WTC11 (cell line): ENCODE measurements at regions not wholly inside any gene's neighbourhood (a gene's known extent, or its start where the extent isn't known, plus 50 kb on each side); places are given as distances from the start of the nearest gene placed in this dataset.

Experiments used
- ATAC-seq: fragments of 200-7000 bp; cut with Tn5 transposase; 2 replicates; pipeline ENCODE4 v1.10.0; 2021; ENCODE audit warnings: mild to moderate bottlenecking, moderate library complexity
- CTCF ChIA-PET: fragments of 300-600 bp; sonication (Branson Sonifier 250); formaldehyde crosslinking; loops from one replicate; lab custom pipeline; 2021; ENCODE audit warnings: antibody characterized with exemption; lab: Charles Lee
- POLR2A ChIA-PET: fragments of 350-600 bp; sonication (Branson Sonifier 250); formaldehyde crosslinking; loops from one replicate; lab custom pipeline; 2021; ENCODE audit warnings: antibody characterized with exemption; lab: Charles Lee
- DNase-seq: peaks from one replicate; pipeline ENCODE4 v3.0.0; 2021; ENCODE audit warnings: low spot score
- H3K27ac Mint-ChIP-seq: 2 replicates; pipeline ENCODE4 v1.8.0; 2021; ENCODE audit warnings: mixed read lengths
- H3K27me3 Mint-ChIP-seq: 2 replicates; pipeline ENCODE4 v1.8.0; 2021; ENCODE audit warnings: low read depth, mild to moderate bottlenecking, moderate library complexity, mixed read lengths
- H3K36me3 Mint-ChIP-seq: 2 replicates; pipeline ENCODE4 v1.8.0; 2021; ENCODE audit warnings: mixed read lengths
- H3K4me1 Mint-ChIP-seq: 2 replicates; pipeline ENCODE4 v1.8.0; 2022; ENCODE audit warnings: mixed read lengths
- H3K4me3 Mint-ChIP-seq: 2 replicates; pipeline ENCODE4 v1.8.0; 2021; ENCODE audit warnings: mild to moderate bottlenecking, moderate library complexity, mixed read lengths
- H3K9me3 Mint-ChIP-seq: 2 replicates; pipeline ENCODE4 v1.8.0; 2021; ENCODE audit warnings: mixed read lengths
- ESRRA ChIP-seq: sonication (generic); formaldehyde crosslinking; IDR thresholded peaks from 2 replicates; pipeline ENCODE4 v1.8.1; 2022; ENCODE audit warnings: mild to moderate bottlenecking, missing genetic modification reagents, borderline replicate concordance
- FOXP1 ChIP-seq: sonication (generic); formaldehyde crosslinking; IDR thresholded peaks from 2 replicates; pipeline ENCODE4 v1.8.0; 2022; ENCODE audit warnings: missing genetic modification reagents, mild to moderate bottlenecking, moderate library complexity, borderline replicate concordance
- HMGA2 ChIP-seq: fragments of 250-450 bp; sonication (Bioruptor Pico); IDR thresholded peaks from 2 replicates; pipeline ENCODE4 v1.4.0; 2021; ENCODE audit warnings: mild to moderate bottlenecking, moderate library complexity
- MAX ChIP-seq: sonication (generic); formaldehyde crosslinking; IDR thresholded peaks from 2 replicates; pipeline ENCODE4 v1.8.0; 2022; ENCODE audit warnings: mild to moderate bottlenecking, missing genetic modification reagents
- PRRX2 ChIP-seq: fragments of 250-450 bp; sonication (Bioruptor Pico); IDR thresholded peaks from 2 replicates; pipeline ENCODE4 v1.8.0; 2021; ENCODE audit warnings: mild to moderate bottlenecking
- RELA ChIP-seq: sonication (generic); formaldehyde crosslinking; IDR thresholded peaks from 2 replicates; pipeline ENCODE4 v1.8.1; 2022; ENCODE audit warnings: missing genetic modification reagents, mild to moderate bottlenecking, borderline replicate concordance
- RORB ChIP-seq: fragments of 250-450 bp; sonication (Bioruptor Pico); IDR thresholded peaks from 2 replicates; pipeline ENCODE4 v1.9.0; 2021; ENCODE audit warnings: mild to moderate bottlenecking
- ZBTB21 ChIP-seq: sonication (generic); formaldehyde crosslinking; IDR thresholded peaks from 2 replicates; pipeline ENCODE4 v1.8.1; 2023; ENCODE audit warnings: mild to moderate bottlenecking, missing genetic modification reagents, borderline replicate concordance
- TF ChIP-seq, protein P1 (sequence below): fragments of 250-450 bp; sonication (Bioruptor Pico); IDR thresholded peaks from 2 replicates; pipeline ENCODE4 v1.9.0; 2021; ENCODE audit warnings: moderate library complexity, mild to moderate bottlenecking, inconsistent platforms, borderline replicate concordance
- TF ChIP-seq, protein P2 (sequence below): sonication (generic); formaldehyde crosslinking; IDR thresholded peaks from 2 replicates; pipeline ENCODE4 v1.8.0; 2022; ENCODE audit warnings: mild to moderate bottlenecking, missing genetic modification reagents

DNA sequence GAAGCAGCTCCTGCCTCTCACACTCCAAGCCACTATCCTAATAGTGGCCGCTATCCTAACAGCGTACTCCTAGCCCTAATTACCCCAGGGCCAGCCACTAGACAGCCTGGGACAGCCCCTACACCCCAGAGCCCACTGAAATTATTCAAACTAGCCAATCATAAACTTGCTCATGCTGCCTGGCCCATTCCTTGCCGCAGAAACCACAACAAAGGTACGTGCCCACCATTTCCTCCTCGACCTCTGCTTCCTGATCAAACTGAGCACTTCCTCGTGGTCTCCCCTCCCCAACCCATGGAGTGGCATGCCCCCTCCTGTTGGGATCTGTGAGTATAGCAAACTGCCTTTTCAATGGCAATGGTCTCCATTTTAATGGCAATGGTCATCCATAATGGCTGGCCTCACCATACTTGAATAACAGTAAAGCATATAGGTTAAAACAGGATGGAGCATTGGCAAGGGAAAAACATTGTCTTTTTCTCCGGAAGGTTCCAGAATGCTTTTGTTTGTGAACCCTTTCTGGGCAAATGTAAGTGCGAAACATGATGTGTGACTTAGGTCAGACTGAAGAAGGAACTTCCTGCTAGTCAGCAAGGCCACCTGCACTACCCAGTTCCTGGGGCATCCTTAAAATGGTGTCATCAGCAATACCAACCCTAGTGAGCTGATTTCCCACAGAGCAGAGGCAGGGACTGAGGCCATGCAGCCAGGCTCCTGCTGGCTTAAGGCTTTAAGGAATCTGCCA lies 107.1 kb upstream of the ATP6AP2 start:
- H3K4me1 Mint-ChIP-seq, result peaks cover 50% of the 10 kb centered on the region
- ATAC-seq (no peak), DNase-seq (no peak)
- H3K27ac Mint-ChIP-seq, result peak overlapping the region; percentile 84; the same call in 1 of the 2 replicates
- TF ChIP-seq PRRX2 (CRISPR knock-in tag) (no peak), HMGA2 (CRISPR knock-in tag) (no peak), ESRRA (CRISPR knock-in tag) (no peak), MAX (0 out of 2 replicates have a peak, but pooled peaks have one; percentile 4), FOXP1 (CRISPR knock-in tag) (no peak), ZBTB21 (CRISPR knock-in tag) (0 out of 2 replicates have a peak, but pooled peaks have one; percentile 58)
- TF ChIP-seq, protein P1, sequence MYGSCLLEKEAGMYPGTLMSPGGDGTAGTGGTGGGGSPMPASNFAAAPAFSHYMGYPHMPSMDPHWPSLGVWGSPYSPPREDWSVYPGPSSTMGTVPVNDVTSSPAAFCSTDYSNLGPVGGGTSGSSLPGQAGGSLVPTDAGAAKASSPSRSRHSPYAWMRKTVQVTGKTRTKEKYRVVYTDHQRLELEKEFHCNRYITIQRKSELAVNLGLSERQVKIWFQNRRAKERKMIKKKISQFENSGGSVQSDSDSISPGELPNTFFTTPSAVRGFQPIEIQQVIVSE (CRISPR knock-in tag), result no peak
- TF ChIP-seq, protein P2, sequence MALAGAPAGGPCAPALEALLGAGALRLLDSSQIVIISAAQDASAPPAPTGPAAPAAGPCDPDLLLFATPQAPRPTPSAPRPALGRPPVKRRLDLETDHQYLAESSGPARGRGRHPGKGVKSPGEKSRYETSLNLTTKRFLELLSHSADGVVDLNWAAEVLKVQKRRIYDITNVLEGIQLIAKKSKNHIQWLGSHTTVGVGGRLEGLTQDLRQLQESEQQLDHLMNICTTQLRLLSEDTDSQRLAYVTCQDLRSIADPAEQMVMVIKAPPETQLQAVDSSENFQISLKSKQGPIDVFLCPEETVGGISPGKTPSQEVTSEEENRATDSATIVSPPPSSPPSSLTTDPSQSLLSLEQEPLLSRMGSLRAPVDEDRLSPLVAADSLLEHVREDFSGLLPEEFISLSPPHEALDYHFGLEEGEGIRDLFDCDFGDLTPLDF (CRISPR knock-in tag), result no peak
- H3K27me3 Mint-ChIP-seq, result peaks cover 7% of the 10 kb centered on the region; the same call in 1 of the 2 replicates
- H3K9me3 Mint-ChIP-seq, result no peaks in the 10 kb centered on the region
- CTCF ChIA-PET, result interaction anchor here (0.6 to 1.4 kb wide), 2 partner anchors 31 to 40 kb away, joined by 3 read pairs; no protein-coding TSS in a partner anchor
- no peaks in the 10 kb centered on the region for H3K36me3 Mint-ChIP-seq
- H3K4me3 Mint-ChIP-seq, result no peak overlapping the region; the same call in 1 of the 2 replicates
- POLR2A ChIA-PET, result no interaction called here

- POLR2A ChIA-PET, result no interaction called here
- H3K4me1 Mint-ChIP-seq, result peaks cover 52% of the 10 kb centered on the region
- no peaks in the 10 kb centered on the region for H3K9me3 Mint-ChIP-seq
- no peaks in the 10 kb centered on the region for H3K36me3 Mint-ChIP-seq
- H3K4me3 Mint-ChIP-seq, result peak overlapping the region; percentile 27; the same call in 1 of the 2 replicates
- TF ChIP-seq PRRX2 (CRISPR knock-in tag) (no peak), MAX (peak; percentile 71)
- peak overlapping the region; percentile 74 for H3K27ac Mint-ChIP-seq
- ATAC-seq, result peak; percentile 11
- DNase-seq, result peak; percentile 32
- H3K27me3 Mint-ChIP-seq, result peaks cover 7% of the 10 kb centered on the region; the same call in 1 of the 2 replicates
- CTCF ChIA-PET, result interaction anchor here (0.8 to 1.3 kb wide), 3 partner anchors 25 to 158 kb away, joined by 3 to 4 read pairs (median 3); no protein-coding TSS in a partner anchor
Observed at GRCh38 chrX:40471965-40472648, 108.7 kb upstream of the ATP6AP2 start.

DNA sequence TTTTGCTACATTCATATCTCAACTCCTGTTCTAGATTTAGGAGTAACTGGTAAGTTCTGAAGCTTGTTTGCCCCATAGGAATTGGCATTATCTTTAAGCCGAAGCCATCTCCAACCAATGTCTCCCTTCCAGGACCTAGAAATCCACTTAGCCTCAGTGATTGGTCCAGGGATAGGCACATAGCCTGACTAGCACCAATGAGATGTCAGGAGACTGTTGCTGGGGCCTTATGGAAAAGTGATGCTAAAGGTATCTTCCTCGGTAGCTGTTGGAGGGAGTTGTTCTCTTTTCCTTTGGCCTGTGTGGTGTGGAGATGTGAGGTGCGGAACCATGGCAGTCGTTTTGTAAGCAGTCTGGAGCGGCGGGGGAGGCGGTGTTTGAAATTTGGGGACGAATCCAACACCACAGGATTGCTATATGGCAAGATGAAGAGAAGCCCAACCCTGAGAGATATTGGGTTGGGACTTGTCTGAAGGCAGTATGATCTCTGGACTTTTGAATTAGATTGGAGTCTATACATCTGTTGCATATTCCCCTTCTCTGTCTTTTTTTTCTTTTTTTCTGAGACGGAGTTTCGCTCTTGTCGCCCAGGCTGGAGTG lies 109.8 kb upstream of the ATP6AP2 start:
- ChIA-PET POLR2A (no interaction called here), CTCF (interaction anchor here (0.8 to 1.2 kb wide), 3 partner anchors 11 to 157 kb away, joined by 3 to 4 read pairs (median 3); no protein-coding TSS in a partner anchor)
- ATAC-seq, result peak; percentile 4; the same call in 1 of the 2 replicates
- Mint-ChIP-seq H3K4me3 (no peak overlapping the region), H3K27ac (peak overlapping the region; percentile 14; the same call in 1 of the 2 replicates), H3K4me1 (peaks cover 43% of the 10 kb centered on the region), H3K27me3 (peaks cover 9% of the 10 kb centered on the region; the same call in 1 of the 2 replicates), H3K36me3 (no peaks in the 10 kb centered on the region), H3K9me3 (no peaks in the 10 kb centered on the region)
- TF ChIP-seq RELA (CRISPR knock-in tag), result no peak
- no peak for DNase-seq

DNA sequence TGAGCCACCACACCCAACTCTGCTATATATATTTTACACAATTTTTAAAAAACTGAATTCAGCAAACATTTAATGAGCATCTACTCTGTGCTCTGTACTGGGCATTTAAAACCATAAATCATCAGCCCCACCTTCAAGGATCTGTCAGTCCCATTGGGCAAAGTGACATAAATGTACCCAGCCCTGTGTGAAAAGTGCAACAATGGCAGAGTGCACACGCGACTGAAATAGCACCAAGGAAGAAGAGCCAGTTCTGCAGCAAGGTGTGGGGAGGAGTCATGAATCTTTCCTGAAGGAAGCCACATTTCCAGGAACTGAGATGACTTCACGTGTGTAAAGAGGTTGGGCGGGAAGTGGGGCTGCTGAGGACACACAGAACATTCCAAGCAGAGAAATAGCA lies 111.5 kb upstream of the ATP6AP2 start:
- Mint-ChIP-seq H3K4me1 (peaks cover 32% of the 10 kb centered on the region), H3K36me3 (no peaks in the 10 kb centered on the region)
- CTCF ChIA-PET, result interaction anchor here (0.8 to 2.3 kb wide), 5 partner anchors 10 to 160 kb away, joined by 3 to 15 read pairs (median 6); no protein-coding TSS in a partner anchor

More for the DNA sequence above, 111.5 kb upstream of the ATP6AP2 start:
- H3K9me3 Mint-ChIP-seq, result no peaks in the 10 kb centered on the region
- TF ChIP-seq RORB (CRISPR knock-in tag), result no peak
- no peak overlapping the region for H3K4me3 Mint-ChIP-seq
- no peak for DNase-seq
- POLR2A ChIA-PET, result no interaction called here
- H3K27ac Mint-ChIP-seq, result no peak overlapping the region
- no peak for ATAC-seq
- peaks cover 23% of the 10 kb centered on the region for H3K27me3 Mint-ChIP-seq
